NCI-H226 (cell line): ENCODE measurements at regions not wholly inside any gene's neighbourhood (a gene's known extent, or its start where the extent isn't known, plus 50 kb on each side); places are given as distances from the start of the nearest gene placed in this dataset.

ENCODE experiments used
- DNase-seq: peaks from one replicate; pipeline ENCODE4 v3.0.0-alpha.2; 2015

- DNase-seq, result no peak
Observed at GRCh38 chr2:43104763-43105162, 121.6 kb downstream of the ZFP36L2 start.

GRCh38 chr2:43104106-43104505 is 122.3 kb downstream of the ZFP36L2 start:
- DNase-seq, result no peak

GRCh38 chr2:43103093-43103404 is 123.4 kb downstream of the ZFP36L2 start:
- DNase-seq, result no peak

GRCh38 chr2:43102366-43103092 is 123.9 kb downstream of the ZFP36L2 start:
- no peak for DNase-seq

- DNase-seq, result no peak
Observed at GRCh38 chr2:43101751-43102150, 124.7 kb downstream of the ZFP36L2 start.

- DNase-seq, result no peak
Observed at GRCh38 chr2:43100883-43101662, 125.3 kb downstream of the ZFP36L2 start.

- no peak for DNase-seq
Observed at GRCh38 chr2:43100362-43100882, 126.0 kb downstream of the ZFP36L2 start.

GRCh38 chr2:43099797-43100196 is 126.6 kb downstream of the ZFP36L2 start:
- DNase-seq, result no peak

- no peak for DNase-seq
Observed at GRCh38 chr2:43098539-43098938, 127.9 kb downstream of the ZFP36L2 start.

- DNase-seq, result no peak
Observed at GRCh38 chr2:43097644-43098408, 128.6 kb downstream of the ZFP36L2 start.

- DNase-seq, result no peak
Observed at GRCh38 chr2:43095533-43096295, 130.7 kb downstream of the ZFP36L2 start.

- DNase-seq, result no peak
Observed at GRCh38 chr2:43092520-43093179, 133.8 kb downstream of the ZFP36L2 start.

GRCh38 chr2:43090317-43090716 is 136.1 kb downstream of the ZFP36L2 start:
- no peak for DNase-seq

GRCh38 chr2:43088143-43089073 is 138.0 kb downstream of the ZFP36L2 start:
- DNase-seq, result peak; percentile 38

- no peak for DNase-seq
Observed at GRCh38 chr2:43087413-43087812, 139.0 kb downstream of the ZFP36L2 start.

GRCh38 chr2:43086451-43087221 is 139.8 kb downstream of the ZFP36L2 start:
- DNase-seq, result peak; percentile 99

GRCh38 chr2:43085929-43086328 is 140.5 kb downstream of the ZFP36L2 start:
- DNase-seq, result no peak

GRCh38 chr2:43085505-43085904 is 140.9 kb downstream of the ZFP36L2 start:
- no peak for DNase-seq

- peak; percentile 29 for DNase-seq
Observed at GRCh38 chr2:43084699-43085091, 141.7 kb downstream of the ZFP36L2 start.
